ENCODE measurements at regions not wholly inside any gene's neighbourhood (a gene's known extent, or its start where the extent isn't known, plus 50 kb on each side); places are given as distances from the start of the nearest gene placed in this dataset.

DNA sequence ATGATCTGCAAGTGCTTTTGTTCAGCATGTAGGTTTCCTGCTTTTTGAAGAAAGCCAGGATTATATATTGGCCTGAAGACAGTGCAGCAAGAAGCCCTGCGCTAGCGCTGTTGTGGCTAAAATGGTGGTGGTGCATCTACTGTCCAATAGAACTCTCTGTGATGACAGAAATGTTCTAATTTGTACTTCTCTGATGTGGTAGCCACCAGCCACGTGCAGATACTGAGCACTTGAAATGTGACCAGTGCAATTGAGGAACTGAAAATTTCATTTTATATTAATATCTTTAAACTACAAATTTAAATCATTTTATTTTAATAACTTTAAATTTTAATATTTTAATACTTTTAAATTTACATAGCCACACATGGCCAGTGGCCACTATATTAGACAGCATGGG, 73.0 kb upstream of the PAX6 start:
- TF ChIP-seq POLR2A (IDR thresholded peaks at IDR 0.05) (no peak), POLR2AphosphoS5 (IDR thresholded peaks at IDR 0.05) (no peak)
- TF ChIP-seq, protein P1, sequence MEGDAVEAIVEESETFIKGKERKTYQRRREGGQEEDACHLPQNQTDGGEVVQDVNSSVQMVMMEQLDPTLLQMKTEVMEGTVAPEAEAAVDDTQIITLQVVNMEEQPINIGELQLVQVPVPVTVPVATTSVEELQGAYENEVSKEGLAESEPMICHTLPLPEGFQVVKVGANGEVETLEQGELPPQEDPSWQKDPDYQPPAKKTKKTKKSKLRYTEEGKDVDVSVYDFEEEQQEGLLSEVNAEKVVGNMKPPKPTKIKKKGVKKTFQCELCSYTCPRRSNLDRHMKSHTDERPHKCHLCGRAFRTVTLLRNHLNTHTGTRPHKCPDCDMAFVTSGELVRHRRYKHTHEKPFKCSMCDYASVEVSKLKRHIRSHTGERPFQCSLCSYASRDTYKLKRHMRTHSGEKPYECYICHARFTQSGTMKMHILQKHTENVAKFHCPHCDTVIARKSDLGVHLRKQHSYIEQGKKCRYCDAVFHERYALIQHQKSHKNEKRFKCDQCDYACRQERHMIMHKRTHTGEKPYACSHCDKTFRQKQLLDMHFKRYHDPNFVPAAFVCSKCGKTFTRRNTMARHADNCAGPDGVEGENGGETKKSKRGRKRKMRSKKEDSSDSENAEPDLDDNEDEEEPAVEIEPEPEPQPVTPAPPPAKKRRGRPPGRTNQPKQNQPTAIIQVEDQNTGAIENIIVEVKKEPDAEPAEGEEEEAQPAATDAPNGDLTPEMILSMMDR (IDR thresholded peaks at IDR 0.05), result no peak
